ENCODE measurements at regions not wholly inside any gene's neighbourhood (a gene's known extent, or its start where the extent isn't known, plus 50 kb on each side); places are given as distances from the start of the nearest gene placed in this dataset.

- ATAC-seq (no peak), DNase-seq (no peak)
- no peaks in the 10 kb centered on the region for H3K9me3 ChIP-seq (ENCODE audit: control insufficient read depth, insufficient read depth, low read length)
- Mint-ChIP-seq H3K27me3 (ENCODE audit: low read depth in 2 of 2) (no peaks in the 10 kb centered on the region), H3K27ac (no peak overlapping the region), H3K36me3 (no peaks in the 10 kb centered on the region), H3K4me3 (no peak overlapping the region), H3K4me1 (no peaks in the 10 kb centered on the region), H3K9me3 (peaks cover 4 to 7% of the 10 kb centered on the region in 2 donors)
- intact Hi-C loops (cut with micrococcal nuclease): no loop called here
- no peaks in the 10 kb centered on the region for H3K4me1 ChIP-seq (ENCODE audit: control insufficient read depth, insufficient read depth, low read length)
- no peak for TF ChIP-seq CTCF (IDR thresholded peaks at IDR 0.05)
- H3K36me3 ChIP-seq (ENCODE audit: control insufficient read depth, insufficient read depth, low read length): no peaks in the 10 kb centered on the region
- no peak overlapping the region for H3K4me3 ChIP-seq (ENCODE audit: low read length)
- no peaks in the 10 kb centered on the region for H3K27me3 ChIP-seq (ENCODE audit: control insufficient read depth, insufficient read depth, low read length)
- no peak overlapping the region for H3K27ac ChIP-seq (ENCODE audit: low read length)
- WGBS (ENCODE audit: insufficient coverage): 90% methylated on average over 46 of the region's 46 CpGs
These were observed 382.3 kb upstream of the ZFP42 start for GRCh38 chr4:187613089-187613839.

DNA sequence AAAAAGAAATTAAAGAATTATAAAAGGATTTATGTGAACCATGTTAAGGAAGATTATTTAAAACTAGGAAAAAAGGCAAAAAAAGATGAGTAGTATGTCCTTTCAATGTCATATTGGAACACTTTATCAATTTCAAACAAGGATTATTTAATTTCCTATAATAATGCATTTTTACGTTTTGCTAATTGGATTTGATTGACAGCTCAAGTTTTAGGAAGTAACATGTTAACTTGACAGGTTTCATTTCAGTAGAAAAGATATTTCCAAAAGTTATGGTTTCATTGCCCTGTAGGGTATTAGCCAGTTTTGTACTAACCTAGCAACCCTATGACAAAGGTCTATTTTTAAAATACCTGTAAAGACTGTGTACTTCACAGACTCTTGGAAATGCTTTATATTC, 379.6 kb upstream of the ZFP42 start:
- Histone ChIP-seq H3K4me3 (ENCODE audit: low read length) (no peak overlapping the region), H3K36me3 (ENCODE audit: control insufficient read depth, insufficient read depth, low read length) (no peaks in the 10 kb centered on the region), H3K27ac (ENCODE audit: low read length) (no peak overlapping the region), H3K9me3 (ENCODE audit: control insufficient read depth, insufficient read depth, low read length) (no peaks in the 10 kb centered on the region), H3K4me1 (ENCODE audit: control insufficient read depth, insufficient read depth, low read length) (no peaks in the 10 kb centered on the region), H3K27me3 (ENCODE audit: control insufficient read depth, insufficient read depth, low read length) (no peaks in the 10 kb centered on the region)
- no peak for TF ChIP-seq CTCF (IDR thresholded peaks at IDR 0.05)
- no peak for ATAC-seq
- DNase-seq: no peak
- Mint-ChIP-seq H3K4me1 (no peaks in the 10 kb centered on the region), H3K9me3 (peaks cover 3 to 4% of the 10 kb centered on the region in 2 donors), H3K36me3 (no peaks in the 10 kb centered on the region), H3K4me3 (no peak overlapping the region), H3K27me3 (ENCODE audit: low read depth in 2 of 2) (no peaks in the 10 kb centered on the region), H3K27ac (no peak overlapping the region)
- intact Hi-C loops (cut with micrococcal nuclease): no loop called here
- 40% methylated on average over 1 of the region's 1 CpG for WGBS (ENCODE audit: insufficient coverage)

DNA sequence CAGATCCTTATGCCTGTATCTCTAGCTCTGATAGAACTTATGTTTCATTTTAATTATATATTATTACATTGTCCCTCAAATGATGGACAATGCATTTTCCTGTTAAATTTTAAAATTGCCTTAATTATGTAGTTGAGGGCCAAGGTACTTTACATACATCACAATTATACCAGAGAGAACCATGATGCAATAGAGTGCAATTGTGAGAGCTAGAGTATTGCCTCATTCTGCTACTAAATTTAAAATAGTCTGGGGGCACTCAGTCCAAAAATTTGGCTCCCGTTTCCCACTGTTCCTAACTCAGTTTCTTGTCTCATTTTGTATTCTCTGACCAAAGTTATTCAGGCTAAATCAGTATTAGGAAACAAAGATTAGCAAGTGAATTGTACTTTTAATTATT, 378.5 kb upstream of the ZFP42 start:
- no peak for ATAC-seq
- no peak overlapping the region for H3K4me3 Mint-ChIP-seq
- intact Hi-C loops (cut with micrococcal nuclease): no loop called here
- TF ChIP-seq CTCF (IDR thresholded peaks at IDR 0.05): no peak
- no peaks in the 10 kb centered on the region for H3K27me3 Mint-ChIP-seq (ENCODE audit: low read depth in 2 of 2)
- 71% methylated on average over 1 of the region's 1 CpG for WGBS (ENCODE audit: insufficient coverage)
- no peaks in the 10 kb centered on the region for H3K4me1 Mint-ChIP-seq
- H3K36me3 ChIP-seq (ENCODE audit: control insufficient read depth, insufficient read depth, low read length): no peaks in the 10 kb centered on the region
- H3K27ac ChIP-seq (ENCODE audit: low read length): no peak overlapping the region
- H3K9me3 ChIP-seq (ENCODE audit: control insufficient read depth, insufficient read depth, low read length): no peaks in the 10 kb centered on the region
- H3K27me3 ChIP-seq (ENCODE audit: control insufficient read depth, insufficient read depth, low read length): no peaks in the 10 kb centered on the region
- no peaks in the 10 kb centered on the region for H3K9me3 Mint-ChIP-seq
- H3K27ac Mint-ChIP-seq: no peak overlapping the region
- DNase-seq: no peak
- H3K36me3 Mint-ChIP-seq: no peaks in the 10 kb centered on the region
- H3K4me3 ChIP-seq (ENCODE audit: low read length): no peak overlapping the region
- no peaks in the 10 kb centered on the region for H3K4me1 ChIP-seq (ENCODE audit: control insufficient read depth, insufficient read depth, low read length)

GRCh38 chr4:187618701-187619281, 376.8 kb upstream of the ZFP42 start:
- DNase-seq: no peak
- ATAC-seq: no peak
- no peaks in the 10 kb centered on the region for H3K9me3 ChIP-seq (ENCODE audit: control insufficient read depth, insufficient read depth, low read length)
- Mint-ChIP-seq H3K4me1 (no peaks in the 10 kb centered on the region), H3K27me3 (ENCODE audit: low read depth in 2 of 2) (no peaks in the 10 kb centered on the region), H3K27ac (no peak overlapping the region), H3K36me3 (no peaks in the 10 kb centered on the region), H3K4me3 (no peak overlapping the region), H3K9me3 (peaks cover 5 to 6% of the 10 kb centered on the region in 2 donors)
- no peak overlapping the region for H3K4me3 ChIP-seq (ENCODE audit: low read length)
- no peak overlapping the region for H3K27ac ChIP-seq (ENCODE audit: low read length)
- WGBS (ENCODE audit: insufficient coverage): 83% methylated on average over 2 of the region's 2 CpGs
- H3K36me3 ChIP-seq (ENCODE audit: control insufficient read depth, insufficient read depth, low read length): no peaks in the 10 kb centered on the region
- TF ChIP-seq CTCF (IDR thresholded peaks at IDR 0.05): no peak
- no peaks in the 10 kb centered on the region for H3K27me3 ChIP-seq (ENCODE audit: control insufficient read depth, insufficient read depth, low read length)
- no peaks in the 10 kb centered on the region for H3K4me1 ChIP-seq (ENCODE audit: control insufficient read depth, insufficient read depth, low read length)
- intact Hi-C loops (cut with micrococcal nuclease): no loop called here
